ENCODE measurements at regions not wholly inside any gene's neighbourhood (a gene's known extent, or its start where the extent isn't known, plus 50 kb on each side); places are given as distances from the start of the nearest gene placed in this dataset.
"Not testable (repeated sequence)": the region's sequence is repeated elsewhere in the genome, so short reads cannot be mapped to it uniquely, and the experiment has no call there.

GRCh38 chr4:115973768-115974167 lies 860.3 kb upstream of the NDST4 start:
- no peak overlapping the region for H3K4me3 ChIP-seq
- no peaks in the 10 kb centered on the region for H3K4me1 ChIP-seq
- no peaks in the 10 kb centered on the region for H3K27me3 ChIP-seq
- intact Hi-C loops (cut with DNase I; ENCODE audit: low total_unique reads) = no loop called here
- no peak for DNase-seq
- TF ChIP-seq POLR2A (IDR thresholded peaks at IDR 0.05) (no peak), CTCF (IDR thresholded peaks at IDR 0.05) (no peak)
- no peaks in the 10 kb centered on the region for H3K9me3 ChIP-seq
- H3K27ac ChIP-seq = no peak overlapping the region
- no peaks in the 10 kb centered on the region for H3K36me3 ChIP-seq (ENCODE audit: low read depth, missing control alignments)
- 19 to 45% methylated on average over 1 of the region's 1 CpG for WGBS, 2 donors

GRCh38 chr4:115972967-115973366 lies 859.5 kb upstream of the NDST4 start:
- TF ChIP-seq POLR2A (IDR thresholded peaks at IDR 0.05) (no peak), CTCF (IDR thresholded peaks at IDR 0.05) (no peak)
- Histone ChIP-seq H3K9me3 (no peaks in the 10 kb centered on the region), H3K27ac (no peak overlapping the region), H3K36me3 (ENCODE audit: low read depth, missing control alignments) (no peaks in the 10 kb centered on the region), H3K4me3 (no peak overlapping the region), H3K4me1 (no peaks in the 10 kb centered on the region), H3K27me3 (no peaks in the 10 kb centered on the region)
- WGBS, 2 donors = 71 to 74% methylated on average over 2 of the region's 2 CpGs
- no peak for DNase-seq
- intact Hi-C loops (cut with DNase I; ENCODE audit: low total_unique reads) = no loop called here

GRCh38 chr4:115970859-115971258 lies 857.4 kb upstream of the NDST4 start:
- H3K4me3 ChIP-seq = no peak overlapping the region
- H3K4me1 ChIP-seq = no peaks in the 10 kb centered on the region
- TF ChIP-seq POLR2A (IDR thresholded peaks at IDR 0.05) (no peak), CTCF (IDR thresholded peaks at IDR 0.05) (no peak)
- no peak overlapping the region for H3K27ac ChIP-seq
- WGBS, 2 donors = 86% methylated on average over 2 of the region's 2 CpGs
- H3K9me3 ChIP-seq = no peaks in the 10 kb centered on the region
- H3K36me3 ChIP-seq (ENCODE audit: low read depth, missing control alignments) = no peaks in the 10 kb centered on the region
- H3K27me3 ChIP-seq = no peaks in the 10 kb centered on the region
- intact Hi-C loops (cut with DNase I; ENCODE audit: low total_unique reads) = no loop called here
- DNase-seq = no peak

- Histone ChIP-seq H3K9me3 (no peaks in the 10 kb centered on the region), H3K4me1 (no peaks in the 10 kb centered on the region), H3K27me3 (no peaks in the 10 kb centered on the region), H3K27ac (no peak overlapping the region), H3K4me3 (no peak overlapping the region), H3K36me3 (ENCODE audit: low read depth, missing control alignments) (no peaks in the 10 kb centered on the region)
- intact Hi-C loops (cut with DNase I; ENCODE audit: low total_unique reads) = no loop called here
- DNase-seq = no peak
- WGBS, 2 donors = 67 to 69% methylated on average over 1 of the region's 1 CpG
- no peak for TF ChIP-seq POLR2A (IDR thresholded peaks at IDR 0.05)
These were observed 856.3 kb upstream of the NDST4 start for GRCh38 chr4:115969756-115970155.

- no peak overlapping the region for H3K27ac ChIP-seq
- H3K4me3 ChIP-seq = no peak overlapping the region
- H3K9me3 ChIP-seq = no peaks in the 10 kb centered on the region
- H3K27me3 ChIP-seq = no peaks in the 10 kb centered on the region
- no peak for DNase-seq
- no peaks in the 10 kb centered on the region for H3K36me3 ChIP-seq (ENCODE audit: low read depth, missing control alignments)
- intact Hi-C loops (cut with DNase I; ENCODE audit: low total_unique reads) = no loop called here
- TF ChIP-seq POLR2A (IDR thresholded peaks at IDR 0.05) (no peak), CTCF (IDR thresholded peaks at IDR 0.05) (no peak)
- WGBS, 2 donors = 97 to 98% methylated on average over 3 of the region's 3 CpGs
- H3K4me1 ChIP-seq = no peaks in the 10 kb centered on the region
These were observed 852.2 kb upstream of the NDST4 start for GRCh38 chr4:115965588-115965987.

- H3K27me3 ChIP-seq; H3K4me1 ChIP-seq; H3K36me3 ChIP-seq (ENCODE audit: low read depth, missing control alignments); H3K9me3 ChIP-seq; intact Hi-C loops (cut with DNase I; ENCODE audit: low total_unique reads); DNase-seq; H3K27ac ChIP-seq; H3K4me3 ChIP-seq: not testable (repeated sequence)
- 75 to 85% methylated on average over 6 of the region's 6 CpGs for WGBS, 2 donors
These were observed 842.8 kb upstream of the NDST4 start for GRCh38 chr4:115956054-115956796.
